ENCODE measurements at regions not wholly inside any gene's neighbourhood (a gene's known extent, or its start where the extent isn't known, plus 50 kb on each side); places are given as distances from the start of the nearest gene placed in this dataset.

DNA sequence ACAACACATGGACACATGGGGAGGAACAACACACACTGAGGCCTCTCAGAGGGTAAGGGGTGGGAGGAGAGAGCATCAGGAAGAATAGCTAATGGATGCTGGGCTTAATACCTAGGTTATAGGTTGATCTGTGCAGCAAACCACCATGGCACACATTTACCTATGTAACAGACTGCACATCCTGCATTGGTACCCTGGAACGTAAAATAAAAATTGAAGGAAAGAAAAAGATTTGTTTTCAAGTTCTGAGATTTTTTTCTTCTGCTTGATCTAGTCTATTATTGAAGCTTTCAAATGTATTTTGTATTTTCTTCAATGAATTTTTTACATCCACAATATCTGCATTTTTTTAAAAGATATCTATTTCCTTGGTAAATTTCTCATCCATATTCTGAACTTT is 59.3 kb upstream of the SLC4A10 start:
- intact Hi-C loops (cut with micrococcal nuclease; ENCODE audit: unreplicated experiment) = no loop called here
- H3K4me2 ChIP-seq (ENCODE audit: control insufficient read depth, insufficient read depth) = no peak overlapping the region
- no peaks in the 10 kb centered on the region for H3K79me2 ChIP-seq (ENCODE audit: control insufficient read depth, insufficient read depth, low read length)
- no peak for TF ChIP-seq CBX3 (IDR thresholded peaks at IDR 0.05; ENCODE audit: borderline replicate concordance, low read depth)
- TF ChIP-seq GATAD2B (conservative IDR thresholded peaks at IDR 0.05; ENCODE audit: low read depth) = no peak
- no peak for TF ChIP-seq POLR2AphosphoS5 (IDR thresholded peaks at IDR 0.05; ENCODE audit: low read length)
- no peak for TF ChIP-seq MLLT1 (IDR thresholded peaks at IDR 0.05)
- no peak for TF ChIP-seq ATF7 (IDR thresholded peaks at IDR 0.05; ENCODE audit: low read depth)
- TF ChIP-seq SMARCA5 (IDR thresholded peaks at IDR 0.05) = no peak
- TF ChIP-seq STAT1 (conservative IDR thresholded peaks at IDR 0.05) = no peak
- no peak for TF ChIP-seq RAD51 (IDR thresholded peaks at IDR 0.05)
- no peak for TF ChIP-seq BMI1 (IDR thresholded peaks at IDR 0.05; ENCODE audit: borderline replicate concordance)
- TF ChIP-seq CBFB (IDR thresholded peaks at IDR 0.05; ENCODE audit: low read depth) = no peak
- no peak for TF ChIP-seq ZZZ3 (IDR thresholded peaks at IDR 0.05; ENCODE audit: control insufficient read depth, insufficient read length, low read depth)
- no peak for TF ChIP-seq SIN3A (IDR thresholded peaks at IDR 0.05; ENCODE audit: low read depth, low read length)
- no peaks in the 10 kb centered on the region for H3K27me3 ChIP-seq (replicated peaks in 1 of 2; ENCODE audit: control insufficient read depth in 2 of 2, insufficient read depth in 2 of 2, low read length in 1 of 2)
- H3K27ac ChIP-seq (ENCODE audit: control insufficient read depth, insufficient read depth) = no peak overlapping the region
- no peak for FAIRE-seq
- H3K4me1 ChIP-seq (ENCODE audit: control insufficient read depth, insufficient read depth, low read length) = no peaks in the 10 kb centered on the region
- SMC1A ChIA-PET (ENCODE audit: uncharacterized antibody, unreplicated experiment) = no interaction called here
- H3K4me3 ChIP-seq = no peak overlapping the region
- no peak for ATAC-seq
- H3K36me3 ChIP-seq (ENCODE audit: control insufficient read depth in 2 of 2, insufficient read depth in 2 of 2, low read length in 1 of 2) = no peaks in the 10 kb centered on the region
- no peak overlapping the region for H3K9ac ChIP-seq (ENCODE audit: control insufficient read depth, insufficient read depth, low read length)
- POLR2A ChIA-PET = no interaction called here
- no peak for DNase-seq (ENCODE audit: low read depth, low spot score)
- in situ Hi-C loops (cut with MboI) = no loop called here
- RAD21 ChIA-PET (ENCODE audit: unreplicated experiment) = no interaction called here
- 38% methylated on average over 1 of the region's 1 CpG for WGBS (ENCODE audit: insufficient coverage, insufficient replicate concordance, low lambda C conversion rate, missing lambda C conversion rate)
- no TSS peak for BruUV-seq (replicated peaks)
- CTCF ChIA-PET = no interaction called here
- H4K20me1 ChIP-seq (ENCODE audit: control insufficient read depth, insufficient read depth) = no peaks in the 10 kb centered on the region
- H2AFZ ChIP-seq (ENCODE audit: control insufficient read depth, low read depth, low read length) = no peak overlapping the region
- no peaks in the 10 kb centered on the region for H3K9me3 ChIP-seq (replicated peaks; ENCODE audit: control insufficient read depth, insufficient read depth, low read length)

Data from GM12878 (cell line).